Skin epidermis (tissue), 12 donors: ENCODE measurements at regions not wholly inside any gene's neighbourhood (a gene's known extent, or its start where the extent isn't known, plus 50 kb on each side); places are given as distances from the start of the nearest gene placed in this dataset.
"Not testable (repeated sequence)": the region's sequence is repeated elsewhere in the genome, so short reads cannot be mapped to it uniquely, and the experiment has no call there.

ENCODE experiments used
- H3K27ac ChIP-seq, 21 experiments: fragments of 200-600 bp; sonication (generic) in 11 of 21; one replicate each; pipeline ENCODE4 v1.5.0; 2020; ENCODE audit warnings: mild to moderate bottlenecking in 3 of 21, inconsistent platforms in 2 of 21, moderate library complexity in 2 of 21
- H3K4me3 ChIP-seq, 7 experiments: fragments of 200-600 bp; sonication (generic) in 2 of 7; one replicate each; pipeline ENCODE4 v1.5.0; 2020; ENCODE audit warnings: inconsistent platforms in 2 of 7, mild to moderate bottlenecking in 2 of 7, moderate library complexity in 1 of 7

GRCh38 chr5:25573691-25574090 is 928.9 kb upstream of the CDH10 start:
- no peak overlapping the region for H3K27ac ChIP-seq

GRCh38 chr5:25570067-25570583 is 925.3 kb upstream of the CDH10 start:
- no peak overlapping the region for H3K4me3 ChIP-seq
- no peak overlapping the region for H3K27ac ChIP-seq

More at GRCh38 chr5:25573691-25574090, 928.9 kb upstream of the CDH10 start:
- H3K4me3 ChIP-seq, result no peak overlapping the region

DNA sequence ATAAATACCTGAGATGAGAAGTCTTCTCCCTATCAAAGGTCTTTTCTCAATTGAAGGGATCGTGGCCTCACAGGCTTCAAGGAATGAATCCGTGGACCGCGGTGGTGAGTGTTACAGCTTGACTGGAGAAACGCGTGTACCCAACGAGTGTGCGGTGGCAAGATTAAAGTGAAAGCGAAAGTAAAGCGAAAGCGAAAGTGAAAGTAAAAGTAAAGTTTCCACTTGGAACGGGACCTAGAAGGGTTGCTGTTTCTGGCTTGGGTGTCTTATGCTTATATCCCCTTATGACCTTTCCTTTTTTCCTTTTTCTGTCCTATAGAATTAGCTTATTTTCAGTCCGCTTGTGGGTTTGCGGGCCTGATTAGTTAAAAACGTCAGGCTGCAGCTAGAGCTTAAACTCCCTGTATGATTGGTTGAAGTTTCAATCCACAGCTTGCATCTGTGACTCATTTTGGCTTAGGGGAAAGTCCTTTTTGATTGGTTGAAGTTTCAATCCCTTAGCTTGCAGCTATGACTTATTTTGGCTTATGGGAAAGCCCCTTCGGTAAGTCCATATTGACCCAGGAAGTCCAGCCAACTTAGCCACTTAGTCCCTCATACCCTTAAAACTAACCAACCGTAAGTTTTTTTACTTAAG is 924.3 kb upstream of the CDH10 start:
- H3K4me3 ChIP-seq, result no peak overlapping the region
- H3K27ac ChIP-seq, result no peak overlapping the region

GRCh38 chr5:25568294-25568693 is 923.5 kb upstream of the CDH10 start:
- no peak overlapping the region for H3K4me3 ChIP-seq
- no peak overlapping the region for H3K27ac ChIP-seq

GRCh38 chr5:25567881-25568280 is 923.1 kb upstream of the CDH10 start:
- Histone ChIP-seq H3K4me3 (no peak overlapping the region), H3K27ac (no peak overlapping the region)

- H3K4me3 ChIP-seq, result no peak overlapping the region
- no peak overlapping the region for H3K27ac ChIP-seq
Measured at GRCh38 chr5:25562656-25563055, 917.9 kb upstream of the CDH10 start.

- Histone ChIP-seq H3K4me3 (no peak overlapping the region), H3K27ac (no peak overlapping the region)
Measured at GRCh38 chr5:25554077-25554476, 909.3 kb upstream of the CDH10 start.

- Histone ChIP-seq H3K4me3 (no peak overlapping the region), H3K27ac (no peak overlapping the region)
Measured at GRCh38 chr5:25552871-25553481, 908.2 kb upstream of the CDH10 start.

DNA sequence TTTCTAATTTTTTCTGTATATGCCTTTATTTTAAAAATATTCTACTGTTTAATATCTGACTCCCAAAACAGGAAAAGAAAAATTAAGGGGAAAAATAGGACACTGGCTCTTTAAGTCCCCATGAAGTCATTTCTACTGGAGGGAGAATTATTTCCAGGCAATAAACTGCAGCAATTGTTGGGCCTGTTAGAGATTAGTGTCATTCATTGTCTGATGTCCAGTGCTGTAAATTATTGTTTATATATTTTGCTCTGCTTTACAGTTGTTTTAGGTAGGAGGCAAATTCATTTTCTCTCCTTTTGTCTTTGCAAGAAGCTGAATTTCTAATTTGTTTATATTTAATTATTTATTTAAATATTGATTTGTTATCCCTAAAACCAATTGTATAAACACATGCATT is 906.0 kb upstream of the CDH10 start:
- H3K27ac ChIP-seq, result no peak overlapping the region
- no peak overlapping the region for H3K4me3 ChIP-seq

GRCh38 chr5:25544652-25545249 is 900.0 kb upstream of the CDH10 start:
- no peak overlapping the region for H3K27ac ChIP-seq
- no peak overlapping the region for H3K4me3 ChIP-seq

- no peak overlapping the region for H3K27ac ChIP-seq
Measured at GRCh38 chr5:25540628-25541027, 895.9 kb upstream of the CDH10 start.

GRCh38 chr5:25539536-25539935 is 894.8 kb upstream of the CDH10 start:
- Histone ChIP-seq H3K27ac (no peak overlapping the region), H3K4me3 (no peak overlapping the region)

More at GRCh38 chr5:25540628-25541027, 895.9 kb upstream of the CDH10 start:
- H3K4me3 ChIP-seq, result no peak overlapping the region

GRCh38 chr5:25536461-25536860 is 891.7 kb upstream of the CDH10 start:
- not testable (repeated sequence) for H3K27ac ChIP-seq, H3K4me3 ChIP-seq

- no peak overlapping the region for H3K27ac ChIP-seq
- H3K4me3 ChIP-seq, result no peak overlapping the region
Measured at GRCh38 chr5:25516141-25516540, 871.4 kb upstream of the CDH10 start.

GRCh38 chr5:25515525-25515924 is 870.7 kb upstream of the CDH10 start:
- Histone ChIP-seq H3K4me3 (no peak overlapping the region), H3K27ac (no peak overlapping the region)

DNA sequence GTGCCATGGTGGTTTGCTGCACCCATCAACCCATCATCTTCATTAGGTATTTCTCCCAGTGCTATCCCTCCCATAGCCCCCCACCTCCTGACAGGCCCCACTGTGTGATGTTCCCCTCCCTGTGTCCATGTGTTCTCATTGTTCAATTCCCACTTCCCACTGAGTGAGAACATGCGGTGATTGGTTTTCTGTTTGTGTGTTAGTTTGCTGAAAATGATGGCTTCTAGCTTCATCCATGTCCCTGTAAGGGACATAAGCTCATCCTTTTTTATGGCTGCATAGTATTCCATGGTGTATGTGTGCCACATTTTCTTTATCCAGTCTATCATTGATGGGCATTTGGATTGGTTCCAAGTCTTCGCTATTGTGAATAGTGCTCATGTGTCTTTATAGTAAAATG is 865.9 kb upstream of the CDH10 start:
- not testable (repeated sequence) for H3K27ac ChIP-seq, H3K4me3 ChIP-seq

DNA sequence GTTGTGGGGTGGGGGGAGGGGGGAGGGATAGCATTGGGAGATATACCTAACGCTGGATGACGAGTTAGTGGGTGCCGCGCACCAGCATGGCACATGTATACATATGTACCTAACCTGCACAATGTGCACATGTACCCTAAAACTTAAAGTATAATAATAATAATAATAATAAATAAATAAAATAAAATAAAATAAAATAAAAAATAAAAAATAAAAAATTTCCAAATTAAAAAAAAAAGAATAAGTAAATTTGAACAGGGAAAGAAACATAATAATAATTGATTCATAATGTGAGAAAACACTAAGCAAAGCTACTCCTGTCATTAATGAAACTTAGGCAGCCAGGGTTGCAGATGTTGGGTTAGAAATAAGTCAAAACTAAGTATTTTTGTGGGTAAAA is 863.2 kb upstream of the CDH10 start:
- not testable (repeated sequence) for H3K4me3 ChIP-seq, H3K27ac ChIP-seq

- no peak overlapping the region for H3K27ac ChIP-seq
- H3K4me3 ChIP-seq, result no peak overlapping the region
Measured at GRCh38 chr5:25500635-25501034, 855.9 kb upstream of the CDH10 start.

- Histone ChIP-seq H3K4me3 (no peak overlapping the region), H3K27ac (no peak overlapping the region)
Measured at GRCh38 chr5:25489834-25490538, 845.2 kb upstream of the CDH10 start.

DNA sequence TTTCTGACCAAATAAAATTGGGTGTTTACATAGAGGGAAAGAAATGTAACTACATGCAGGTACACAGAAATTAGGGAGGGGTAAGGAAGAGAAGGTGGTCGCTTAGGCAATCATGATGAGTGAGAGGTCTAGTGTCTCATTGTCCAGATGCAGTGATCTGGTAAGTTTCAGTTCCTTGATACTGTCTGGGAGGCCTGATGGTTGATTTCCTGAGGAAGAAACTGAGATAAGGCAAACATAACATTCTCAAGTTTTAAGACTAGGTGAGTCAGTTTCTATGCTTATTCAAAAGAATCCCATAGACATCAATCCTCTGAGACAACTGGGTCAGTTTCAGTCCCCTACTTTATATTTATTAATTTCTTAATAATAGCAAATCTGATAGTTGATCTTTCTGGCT is 843.3 kb upstream of the CDH10 start:
- no peak overlapping the region for H3K4me3 ChIP-seq
- H3K27ac ChIP-seq, result no peak overlapping the region

DNA sequence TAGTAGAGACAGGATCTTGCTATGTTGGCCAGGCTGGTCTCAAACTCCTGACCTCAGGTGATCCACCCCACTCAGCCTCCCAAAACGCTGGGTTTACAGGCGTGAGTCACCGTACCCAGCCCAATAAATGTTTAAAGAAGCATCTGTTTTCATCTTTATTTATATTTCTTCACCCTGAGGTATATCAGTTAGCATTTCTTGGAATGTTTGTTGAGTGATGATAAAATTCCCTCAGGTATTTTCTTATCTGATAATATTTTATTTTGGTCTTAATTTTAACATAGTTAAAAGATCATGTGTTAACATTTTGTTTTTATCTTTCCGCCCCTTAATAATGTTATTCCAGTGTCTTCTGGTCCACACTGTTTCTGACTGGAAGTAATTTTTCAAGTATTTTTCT is 839.6 kb upstream of the CDH10 start:
- Histone ChIP-seq H3K27ac (no peak overlapping the region), H3K4me3 (no peak overlapping the region)
